ENCODE measurements at regions not wholly inside any gene's neighbourhood (a gene's known extent, or its start where the extent isn't known, plus 50 kb on each side); places are given as distances from the start of the nearest gene placed in this dataset.

DNA sequence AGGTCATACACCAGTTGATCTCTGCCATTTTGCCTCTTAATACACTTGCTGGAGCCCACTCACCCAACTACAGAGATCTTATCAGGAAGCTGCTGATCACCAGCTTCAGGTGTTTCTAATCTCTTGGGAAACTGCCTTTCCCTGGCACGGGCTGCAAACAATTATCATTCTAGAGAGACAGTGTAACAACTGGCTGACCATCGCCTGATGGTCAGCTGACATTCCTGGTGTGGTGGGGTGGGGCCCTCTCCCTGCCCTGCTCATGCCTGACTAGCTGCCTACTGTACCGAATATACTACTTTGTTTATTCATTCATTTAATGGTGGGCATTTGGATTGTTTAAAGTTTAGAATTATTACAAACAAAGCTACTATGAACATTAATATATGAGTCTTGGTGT lies 311.5 kb downstream of the CBLN2 start:
- H3K9me3 Mint-ChIP-seq = no peaks in the 10 kb centered on the region
- Histone ChIP-seq H3K27ac (peak overlapping the region; percentile 75), H3K4me3 (no peak overlapping the region), H3K9me3 (ENCODE audit: low read depth) (no peaks in the 10 kb centered on the region), H3K4me2 (peak overlapping the region; percentile 56), H3K27me3 (no peaks in the 10 kb centered on the region), H3K79me2 (ENCODE audit: low read depth) (no peaks in the 10 kb centered on the region), H3K36me3 (no peaks in the 10 kb centered on the region), H2AFZ (replicated peaks) (no peak overlapping the region), H3K9ac (no peak overlapping the region), H4K20me1 (ENCODE audit: low read depth) (no peaks in the 10 kb centered on the region), H3K4me1 (peaks cover 43% of the 10 kb centered on the region), H3F3A (ENCODE audit: low read depth) (peaks cover 25% of the 10 kb centered on the region)
- no peak overlapping the region for H3K4me3 Mint-ChIP-seq
- no peaks in the 10 kb centered on the region for H3K36me3 Mint-ChIP-seq
- TF ChIP-seq EZH2 (IDR thresholded peaks at IDR 0.05) (no peak), EZH2phosphoT487 (IDR thresholded peaks at IDR 0.05) (no peak)
- TF ChIP-seq, protein P1, sequence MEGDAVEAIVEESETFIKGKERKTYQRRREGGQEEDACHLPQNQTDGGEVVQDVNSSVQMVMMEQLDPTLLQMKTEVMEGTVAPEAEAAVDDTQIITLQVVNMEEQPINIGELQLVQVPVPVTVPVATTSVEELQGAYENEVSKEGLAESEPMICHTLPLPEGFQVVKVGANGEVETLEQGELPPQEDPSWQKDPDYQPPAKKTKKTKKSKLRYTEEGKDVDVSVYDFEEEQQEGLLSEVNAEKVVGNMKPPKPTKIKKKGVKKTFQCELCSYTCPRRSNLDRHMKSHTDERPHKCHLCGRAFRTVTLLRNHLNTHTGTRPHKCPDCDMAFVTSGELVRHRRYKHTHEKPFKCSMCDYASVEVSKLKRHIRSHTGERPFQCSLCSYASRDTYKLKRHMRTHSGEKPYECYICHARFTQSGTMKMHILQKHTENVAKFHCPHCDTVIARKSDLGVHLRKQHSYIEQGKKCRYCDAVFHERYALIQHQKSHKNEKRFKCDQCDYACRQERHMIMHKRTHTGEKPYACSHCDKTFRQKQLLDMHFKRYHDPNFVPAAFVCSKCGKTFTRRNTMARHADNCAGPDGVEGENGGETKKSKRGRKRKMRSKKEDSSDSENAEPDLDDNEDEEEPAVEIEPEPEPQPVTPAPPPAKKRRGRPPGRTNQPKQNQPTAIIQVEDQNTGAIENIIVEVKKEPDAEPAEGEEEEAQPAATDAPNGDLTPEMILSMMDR (IDR thresholded peaks at IDR 0.05) = no peak
- H3K27ac Mint-ChIP-seq = no peak overlapping the region
- peaks cover 24% of the 10 kb centered on the region for H3K4me1 Mint-ChIP-seq
- DNase-seq (ENCODE audit: low spot score) = no peak
- peaks cover 2% of the 10 kb centered on the region for H3K27me3 Mint-ChIP-seq (ENCODE audit: insufficient read depth, low read depth)

DNA sequence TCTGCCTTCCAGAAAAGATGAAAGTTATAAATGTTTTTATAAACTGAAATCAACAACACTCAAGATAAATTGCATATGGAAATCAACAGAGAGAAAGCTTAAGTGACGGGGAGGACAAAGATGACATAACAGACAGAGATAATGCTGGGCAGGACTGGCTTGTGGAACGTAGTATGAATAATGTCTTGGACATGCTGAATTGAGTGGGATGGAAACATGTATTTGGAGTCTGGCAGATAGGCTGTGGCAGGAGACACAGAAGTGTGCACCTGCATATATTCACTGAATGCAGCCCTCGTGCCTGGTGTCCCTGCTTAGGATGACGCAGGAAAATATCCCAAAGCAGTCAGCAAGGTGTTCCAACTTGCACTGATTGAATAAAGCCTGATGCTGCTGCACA lies 318.2 kb downstream of the CBLN2 start:
- DNase-seq (ENCODE audit: low spot score) = no peak
- Histone ChIP-seq H3K4me3 (no peak overlapping the region), H2AFZ (replicated peaks) (peak overlapping the region; percentile 42), H3K9ac (no peak overlapping the region), H3K27me3 (no peaks in the 10 kb centered on the region), H3K4me1 (no peaks in the 10 kb centered on the region), H3K36me3 (no peaks in the 10 kb centered on the region), H3K79me2 (ENCODE audit: low read depth) (no peaks in the 10 kb centered on the region), H3K27ac (no peak overlapping the region), H3K4me2 (no peak overlapping the region), H4K20me1 (ENCODE audit: low read depth) (no peaks in the 10 kb centered on the region), H3F3A (ENCODE audit: low read depth) (no peaks in the 10 kb centered on the region), H3K9me3 (ENCODE audit: low read depth) (no peaks in the 10 kb centered on the region)
- no peak overlapping the region for H3K27ac Mint-ChIP-seq
- no peaks in the 10 kb centered on the region for H3K9me3 Mint-ChIP-seq
- H3K4me3 Mint-ChIP-seq = no peak overlapping the region
- no peaks in the 10 kb centered on the region for H3K4me1 Mint-ChIP-seq
- no peak for TF ChIP-seq EZH2phosphoT487 (IDR thresholded peaks at IDR 0.05)
- TF ChIP-seq EZH2 (IDR thresholded peaks at IDR 0.05) = no peak
- TF ChIP-seq, protein P1 (IDR thresholded peaks at IDR 0.05) = no peak
- H3K27me3 Mint-ChIP-seq (ENCODE audit: insufficient read depth, low read depth) = no peaks in the 10 kb centered on the region
- H3K36me3 Mint-ChIP-seq = no peaks in the 10 kb centered on the region

DNA sequence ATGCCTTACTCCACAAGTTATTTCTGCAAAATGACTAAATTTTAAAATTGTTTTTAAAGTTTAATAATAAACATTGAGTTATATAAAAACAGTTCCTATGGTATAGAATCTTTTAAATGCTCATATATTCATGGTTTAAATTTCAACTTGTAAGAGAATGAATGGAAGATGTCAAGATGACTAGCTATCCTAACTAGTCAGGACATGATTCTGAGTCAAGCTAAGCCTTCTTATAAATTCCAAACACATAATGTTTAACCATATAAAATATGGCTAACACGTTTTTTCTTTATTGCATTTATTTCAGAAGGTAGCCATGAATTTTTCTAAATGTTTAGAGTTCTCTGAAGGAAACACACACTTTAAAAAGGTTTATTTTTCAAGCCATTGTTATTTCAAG lies 320.4 kb downstream of the CBLN2 start:
- H3K4me2 ChIP-seq = no peak overlapping the region
- TF ChIP-seq EZH2phosphoT487 (IDR thresholded peaks at IDR 0.05) = no peak
- no peak for TF ChIP-seq EZH2 (IDR thresholded peaks at IDR 0.05)
- TF ChIP-seq, protein P1 (IDR thresholded peaks at IDR 0.05) = no peak
- H3K9ac ChIP-seq = no peak overlapping the region
- no peaks in the 10 kb centered on the region for H3K9me3 Mint-ChIP-seq
- H4K20me1 ChIP-seq (ENCODE audit: low read depth) = no peaks in the 10 kb centered on the region
- H3K4me3 Mint-ChIP-seq = no peak overlapping the region
- DNase-seq (ENCODE audit: low spot score) = no peak
- H3K36me3 Mint-ChIP-seq = no peaks in the 10 kb centered on the region
- H3K79me2 ChIP-seq (ENCODE audit: low read depth) = no peaks in the 10 kb centered on the region
- no peaks in the 10 kb centered on the region for H3K4me1 Mint-ChIP-seq
- H3K27me3 Mint-ChIP-seq (ENCODE audit: insufficient read depth, low read depth) = no peaks in the 10 kb centered on the region
- no peak overlapping the region for H3K27ac ChIP-seq
- H3F3A ChIP-seq (ENCODE audit: low read depth) = no peaks in the 10 kb centered on the region
- no peak overlapping the region for H3K4me3 ChIP-seq
- no peak overlapping the region for H3K27ac Mint-ChIP-seq
- H2AFZ ChIP-seq (replicated peaks) = no peak overlapping the region
- no peaks in the 10 kb centered on the region for H3K36me3 ChIP-seq
- H3K9me3 ChIP-seq (ENCODE audit: low read depth) = no peaks in the 10 kb centered on the region
- no peaks in the 10 kb centered on the region for H3K4me1 ChIP-seq
- H3K27me3 ChIP-seq = no peaks in the 10 kb centered on the region
